Uterus (tissue), 2 donors: ENCODE measurements at regions not wholly inside any gene's neighbourhood (a gene's known extent, or its start where the extent isn't known, plus 50 kb on each side); places are given as distances from the start of the nearest gene placed in this dataset.
"Not testable (repeated sequence)": the region's sequence is repeated elsewhere in the genome, so short reads cannot be mapped to it uniquely, and the experiment has no call there.

Experiments used
- CTCF ChIP-seq, 4 experiments: fragments of 200-600 bp in 2 of 4; fragments of 450-650 bp in 2 of 4; sonication (generic) in 2 of 4; IDR thresholded peaks; one replicate each; pipeline ENCODE4 v1.5.1; 2016 to 2019; ENCODE audit warnings: antibody characterized with exemption in 4 of 4, mild to moderate bottlenecking in 2 of 4, moderate library complexity in 1 of 4
- POLR2A ChIP-seq, 2 donors: fragments of 450-650 bp; IDR thresholded peaks; one replicate each; pipeline ENCODE4 v1.6.1; 2016; ENCODE audit warnings: antibody characterized with exemption in 2 of 2, mild to moderate bottlenecking in 1 of 2, moderate library complexity in 1 of 2

DNA sequence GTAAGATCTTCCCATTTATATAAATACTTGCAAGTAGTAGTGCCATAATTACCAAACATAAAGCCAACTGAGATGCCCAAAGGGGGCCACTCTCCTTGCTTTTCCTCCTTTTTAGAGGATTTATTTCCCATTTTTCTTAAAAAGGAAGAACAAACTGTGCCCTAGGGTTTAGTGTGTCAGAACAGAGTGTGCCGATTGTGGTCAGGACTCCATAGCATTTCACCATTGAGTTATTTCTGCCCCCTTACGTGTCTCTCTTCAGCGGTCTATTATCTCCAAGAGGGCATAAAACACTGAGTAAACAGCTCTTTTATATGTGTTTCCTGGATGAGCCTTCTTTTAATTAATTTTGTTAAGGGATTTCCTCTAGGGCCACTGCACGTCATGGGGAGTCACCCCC lies 227.9 kb downstream of the POTEM start:
- not testable (repeated sequence) for TF ChIP-seq CTCF, POLR2A (IDR thresholded peaks at IDR 0.05)
